ENCODE measurements at regions not wholly inside any gene's neighbourhood (a gene's known extent, or its start where the extent isn't known, plus 50 kb on each side); places are given as distances from the start of the nearest gene placed in this dataset.
"Not testable (repeated sequence)": the region's sequence is repeated elsewhere in the genome, so short reads cannot be mapped to it uniquely, and the experiment has no call there.

DNA sequence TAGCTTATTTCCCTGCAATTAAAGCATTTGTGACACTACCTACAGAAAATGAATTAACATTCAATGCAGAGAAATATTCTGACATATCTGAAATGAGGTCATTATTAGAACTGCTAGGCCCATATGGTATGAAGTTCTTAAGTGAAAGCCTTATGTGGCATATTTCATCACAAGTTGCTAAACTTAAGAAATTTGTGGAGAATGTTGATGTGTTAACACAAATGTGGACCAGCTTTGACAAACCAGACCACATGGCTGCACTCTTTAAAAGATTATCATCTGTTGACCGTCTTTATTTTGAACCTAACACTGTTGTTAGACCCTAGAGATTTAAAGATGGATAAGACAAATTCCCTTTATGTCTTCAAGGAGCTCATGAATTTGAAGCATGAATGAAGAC, 1024.1 kb downstream of the RPA4 start:
- no peaks in the 10 kb centered on the region for H3K36me3 ChIP-seq
- H3K27ac ChIP-seq: no peak overlapping the region
- H3K9me3 ChIP-seq: no peaks in the 10 kb centered on the region
- H3K27me3 ChIP-seq: no peaks in the 10 kb centered on the region
- intact Hi-C loops (cut with DNase I): no loop called here
- TF ChIP-seq CTCF (IDR thresholded peaks at IDR 0.05): no peak
- TF ChIP-seq POLR2A (IDR thresholded peaks at IDR 0.05): no peak
- no peak for DNase-seq
- H3K4me1 ChIP-seq: no peaks in the 10 kb centered on the region
- no peak overlapping the region for H3K4me3 ChIP-seq (replicated peaks in 1 of 3)
- WGBS, 2 donors: 68 to 87% methylated on average over 1 of the region's 1 CpG

DNA sequence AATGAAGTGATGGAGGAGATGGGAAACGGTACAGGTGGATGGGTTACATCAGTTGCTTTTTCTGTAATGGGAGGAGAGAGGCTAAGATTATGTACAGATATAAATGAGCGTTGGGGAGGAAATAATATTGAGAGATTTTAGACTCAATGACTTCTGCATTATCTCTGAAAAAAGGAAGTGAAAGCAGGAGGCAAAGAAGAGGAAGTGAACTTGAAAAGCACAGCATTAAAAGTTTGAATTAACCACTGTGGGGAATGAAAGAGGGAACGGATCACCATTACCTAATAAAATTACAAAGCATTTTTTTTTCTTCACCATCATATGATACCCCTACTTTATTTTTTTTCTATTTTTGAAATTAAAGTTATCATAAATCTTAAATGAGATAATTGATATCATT, 1025.5 kb downstream of the RPA4 start:
- H3K36me3 ChIP-seq: no peaks in the 10 kb centered on the region
- intact Hi-C loops (cut with DNase I): no loop called here
- H3K27ac ChIP-seq: no peak overlapping the region
- H3K4me3 ChIP-seq (replicated peaks in 1 of 3): no peak overlapping the region
- WGBS, 2 donors: 80 to 87% methylated on average over 3 of the region's 3 CpGs
- H3K9me3 ChIP-seq: no peaks in the 10 kb centered on the region
- no peaks in the 10 kb centered on the region for H3K27me3 ChIP-seq
- no peaks in the 10 kb centered on the region for H3K4me1 ChIP-seq
- no peak for DNase-seq
- TF ChIP-seq CTCF (IDR thresholded peaks at IDR 0.05): no peak
- no peak for TF ChIP-seq POLR2A (IDR thresholded peaks at IDR 0.05)

DNA sequence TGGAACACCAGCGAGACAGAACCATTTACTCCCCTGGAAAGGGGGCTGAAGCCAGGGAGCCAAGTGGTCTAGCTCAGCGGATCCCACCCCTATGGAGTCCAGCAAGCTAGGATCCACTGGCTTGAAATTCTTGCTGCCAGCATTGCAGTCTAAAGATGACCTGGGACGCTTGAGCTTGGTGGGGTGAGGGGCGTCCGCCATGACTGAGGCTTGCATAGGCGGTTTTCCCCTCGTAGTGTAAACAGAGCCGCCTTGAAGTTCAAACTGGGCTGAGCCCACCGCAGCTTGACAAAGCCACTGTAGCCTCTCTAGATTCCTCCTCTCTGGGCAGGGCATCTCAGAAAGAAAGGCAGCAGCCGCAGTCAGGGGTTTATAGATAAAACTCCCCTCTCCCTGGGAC, 1031.7 kb downstream of the RPA4 start:
- 92% methylated on average over 5 of the region's 10 CpGs; no CpG with 5 or more reads in 1 of the 2 donors for WGBS, 2 donors
- H3K27ac ChIP-seq; H3K9me3 ChIP-seq; DNase-seq; intact Hi-C loops (cut with DNase I); H3K4me3 ChIP-seq (replicated peaks in 1 of 3); H3K36me3 ChIP-seq; H3K27me3 ChIP-seq; H3K4me1 ChIP-seq: not testable (repeated sequence)

DNA sequence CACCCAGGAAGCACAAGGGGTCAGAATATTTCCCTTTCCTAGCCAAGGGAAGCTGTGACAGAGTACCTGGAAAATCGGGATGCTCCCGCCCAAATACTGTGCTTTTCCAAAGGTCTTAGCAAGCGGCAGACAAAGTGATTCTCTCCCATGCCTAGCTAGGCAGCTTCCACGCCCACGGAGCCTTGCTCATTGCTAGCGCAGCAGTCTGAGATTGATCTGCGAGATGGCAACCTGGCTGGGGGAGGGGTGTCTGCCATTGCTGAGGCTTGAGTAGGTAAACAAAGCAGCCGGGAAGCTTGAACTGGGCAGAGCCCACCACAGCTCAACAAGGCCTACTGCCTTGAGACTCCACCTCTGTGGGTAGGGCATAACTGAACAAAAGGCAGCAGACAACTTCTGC, 1037.5 kb downstream of the RPA4 start:
- DNase-seq; H3K36me3 ChIP-seq; H3K4me1 ChIP-seq; H3K4me3 ChIP-seq (replicated peaks in 1 of 3); H3K27ac ChIP-seq; intact Hi-C loops (cut with DNase I); H3K27me3 ChIP-seq; H3K9me3 ChIP-seq: not testable (repeated sequence)
- 84 to 94% methylated on average over 3 to 6 of the region's 8 CpGs for WGBS, 2 donors

DNA sequence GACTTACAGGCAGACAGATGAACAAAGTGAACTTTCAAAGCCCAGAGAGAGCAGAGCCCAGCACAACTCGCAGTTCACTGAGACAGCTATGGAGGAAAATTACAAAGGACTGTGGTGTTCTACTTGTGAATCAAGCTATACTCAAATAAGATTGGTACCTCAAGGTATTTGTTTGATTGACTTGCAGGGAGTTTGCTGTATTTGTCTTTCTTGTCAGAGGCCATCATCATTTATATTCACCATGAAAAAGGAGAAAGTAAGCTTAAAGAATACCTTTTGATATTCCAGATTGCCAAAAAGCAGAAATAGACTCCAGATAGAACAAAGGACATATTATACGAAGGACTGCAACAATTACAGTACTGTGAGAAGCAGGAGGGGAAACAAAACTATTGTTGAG, 1047.9 kb downstream of the RPA4 start:
- Histone ChIP-seq H3K4me1 (no peaks in the 10 kb centered on the region), H3K27me3 (no peaks in the 10 kb centered on the region), H3K4me3 (replicated peaks in 1 of 3) (no peak overlapping the region), H3K27ac (no peak overlapping the region), H3K9me3 (no peaks in the 10 kb centered on the region), H3K36me3 (no peaks in the 10 kb centered on the region)
- WGBS, 2 donors: 60 to 71% methylated on average over 2 of the region's 2 CpGs
- intact Hi-C loops (cut with DNase I): no loop called here
- DNase-seq: no peak
- TF ChIP-seq CTCF (IDR thresholded peaks at IDR 0.05): no peak
- no peak for TF ChIP-seq POLR2A (IDR thresholded peaks at IDR 0.05)

DNA sequence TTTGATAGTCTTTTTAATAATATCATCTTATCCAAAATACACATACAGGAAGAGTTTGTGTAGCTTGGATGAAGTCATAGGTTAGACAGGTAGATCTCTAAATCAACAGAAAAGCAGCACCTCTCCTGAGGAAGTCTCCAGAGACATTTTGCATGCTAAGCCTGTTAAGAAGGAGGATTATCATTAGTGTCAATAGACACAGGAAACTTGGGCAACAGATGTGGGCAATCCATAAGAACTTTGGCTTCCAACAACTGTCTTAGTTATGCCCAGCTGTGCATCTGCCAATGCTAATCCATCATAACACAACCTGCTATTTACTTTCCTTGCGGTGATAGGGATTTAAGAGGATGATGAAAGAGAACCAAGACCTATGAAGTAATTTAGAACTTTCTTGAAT, 1052.6 kb downstream of the RPA4 start:
- Histone ChIP-seq H3K27ac (no peak overlapping the region), H3K4me3 (replicated peaks in 1 of 3) (no peak overlapping the region), H3K27me3 (no peaks in the 10 kb centered on the region), H3K9me3 (no peaks in the 10 kb centered on the region), H3K36me3 (no peaks in the 10 kb centered on the region), H3K4me1 (no peaks in the 10 kb centered on the region)
- DNase-seq: no peak
- TF ChIP-seq POLR2A (IDR thresholded peaks at IDR 0.05) (no peak), CTCF (IDR thresholded peaks at IDR 0.05) (no peak)
- WGBS, 2 donors: 71 to 75% methylated on average over 1 of the region's 1 CpG
- intact Hi-C loops (cut with DNase I): no loop called here
